NK-92 treated with Interleukin-12 subunit alpha and Interleukin-12 subunit beta, amount 100 ng/mL, for 24 hours (cell line): ENCODE measurements at regions not wholly inside any gene's neighbourhood (a gene's known extent, or its start where the extent isn't known, plus 50 kb on each side); places are given as distances from the start of the nearest gene placed in this dataset.

Source experiments
- DNase-seq: peaks from one replicate; lab custom pipeline; 2025; lab: John Stamatoyannopoulos, UW

GRCh38 chr2:196249171-196249570, 77.8 kb upstream of the STK17B start:
- no peak for DNase-seq

GRCh38 chr2:196249860-196250259, 78.5 kb upstream of the STK17B start:
- no peak for DNase-seq

- no peak for DNase-seq
Observed at GRCh38 chr2:196251132-196251531, 79.8 kb upstream of the STK17B start.

- no peak for DNase-seq
Observed at GRCh38 chr2:196252408-196253115, 81.2 kb upstream of the STK17B start.

- no peak for DNase-seq
Observed at GRCh38 chr2:196253116-196253480, 81.7 kb upstream of the STK17B start.

- DNase-seq = no peak
Observed at GRCh38 chr2:196256585-196256984, 85.2 kb upstream of the STK17B start.

- no peak for DNase-seq
Observed at GRCh38 chr2:196257086-196257485, 85.7 kb upstream of the STK17B start.

- no peak for DNase-seq
Observed at GRCh38 chr2:196258407-196258806, 87.0 kb upstream of the STK17B start.

- DNase-seq = peak; percentile 31
Observed at GRCh38 chr2:196259507-196260481, 88.4 kb upstream of the STK17B start.

GRCh38 chr2:196260546-196260945, 89.2 kb upstream of the STK17B start:
- DNase-seq = no peak

- no peak for DNase-seq
Observed at GRCh38 chr2:196262606-196263005, 91.2 kb upstream of the STK17B start.

- DNase-seq = no peak
Observed at GRCh38 chr2:196263181-196263747, 91.9 kb upstream of the STK17B start.

- DNase-seq = no peak
Observed at GRCh38 chr2:196266351-196266750, 95.0 kb upstream of the STK17B start.

- DNase-seq = no peak
Observed at GRCh38 chr2:196266855-196267254, 95.5 kb upstream of the STK17B start.

GRCh38 chr2:196268025-196268424, 96.6 kb upstream of the STK17B start:
- DNase-seq = no peak

- no peak for DNase-seq
Observed at GRCh38 chr2:196268538-196269338, 97.4 kb upstream of the STK17B start.

- no peak for DNase-seq
Observed at GRCh38 chr2:196271795-196272194, 100.4 kb upstream of the STK17B start.

- DNase-seq = no peak
Observed at GRCh38 chr2:196274387-196274809, 103.0 kb upstream of the STK17B start.

- no peak for DNase-seq
Observed at GRCh38 chr2:196275646-196276352, 104.4 kb upstream of the STK17B start.

- DNase-seq = no peak
Observed at GRCh38 chr2:196276421-196276820, 105.0 kb upstream of the STK17B start.

GRCh38 chr2:196277002-196277401, 105.6 kb upstream of the STK17B start:
- DNase-seq = no peak
